Transverse colon (tissue), 3 donors: ENCODE measurements at regions not wholly inside any gene's neighbourhood (a gene's known extent, or its start where the extent isn't known, plus 50 kb on each side); places are given as distances from the start of the nearest gene placed in this dataset.

Source experiments
- CTCF ChIP-seq, 5 experiments: fragments of 200-600 bp in 3 of 5; fragments of 450-650 bp in 2 of 5; sonication (generic) in 3 of 5; IDR thresholded peaks; 1 replicate in 2 of 5; 2 replicates in 3 of 5; pipeline ENCODE4 v1.5.1; 2016 to 2017; ENCODE audit warnings: antibody characterized with exemption in 5 of 5, inconsistent platforms in 3 of 5, mild to moderate bottlenecking in 2 of 5, moderate library complexity in 1 of 5
- EP300 ChIP-seq: sonication (generic); formaldehyde crosslinking; IDR thresholded peaks from one replicate; pipeline ENCODE4 v1.6.1; 2017; ENCODE audit warnings: antibody characterized with exemption, low read depth
- POLR2A ChIP-seq: fragments of 450-650 bp; IDR thresholded peaks from one replicate; pipeline ENCODE4 v1.6.1; 2016; ENCODE audit warnings: antibody characterized with exemption, mild to moderate bottlenecking, moderate library complexity

GRCh38 chr2:107132070-107132469 lies 246.1 kb upstream of the ST6GAL2 start:
- no peak for TF ChIP-seq CTCF (IDR thresholded peaks at IDR 0.05)
- no peak for TF ChIP-seq POLR2A
- TF ChIP-seq EP300, result no peak
